Brain microvascular endothelial cell (primary cell): ENCODE measurements at regions not wholly inside any gene's neighbourhood (a gene's known extent, or its start where the extent isn't known, plus 50 kb on each side); places are given as distances from the start of the nearest gene placed in this dataset.
A peak's percentile ranks its signal among the peaks of the same experiment; 100 is the strongest.

Experiments
- DNase-seq: peaks from one replicate; pipeline ENCODE4 v3.0.0-alpha.2; 2020
- H3K27ac ChIP-seq: fragments of 250-450 bp; sonication (Bioruptor Pico); 2 replicates; pipeline ENCODE4 v1.5.1; 2020; ENCODE audit warnings: mild to moderate bottlenecking, moderate library complexity
- H3K27me3 ChIP-seq: fragments of 250-450 bp; sonication (Bioruptor Pico); replicated peaks from 2 replicates; pipeline ENCODE4 v1.5.1; 2020; ENCODE audit warnings: mild to moderate bottlenecking
- H3K36me3 ChIP-seq: fragments of 250-450 bp; sonication (Bioruptor Pico); replicated peaks from 2 replicates; pipeline ENCODE4 v1.5.1; 2020; ENCODE audit warnings: mild to moderate bottlenecking
- H3K4me3 ChIP-seq: 2 replicates; pipeline ENCODE4 v1.5.1; 2011; ENCODE audit warnings: low read depth, mild to moderate bottlenecking, control low read depth, low read length, moderate library complexity
- in situ Hi-C: cut with HindIII; loops from 2 replicates; pipeline ENCODE4 v1.10.0; 2017; ENCODE audit warnings: low sequenced_read_pairs, low pct_ligation_motif_present
- TF ChIP-seq, protein P1 (sequence below): IDR thresholded peaks from 2 replicates; pipeline ENCODE4 v1.5.1; 2011; ENCODE audit warnings: low read depth, mild to moderate bottlenecking, moderate library complexity, low read length, control low read depth, inconsistent platforms; ENCODE audit errors: missing control alignments

DNA sequence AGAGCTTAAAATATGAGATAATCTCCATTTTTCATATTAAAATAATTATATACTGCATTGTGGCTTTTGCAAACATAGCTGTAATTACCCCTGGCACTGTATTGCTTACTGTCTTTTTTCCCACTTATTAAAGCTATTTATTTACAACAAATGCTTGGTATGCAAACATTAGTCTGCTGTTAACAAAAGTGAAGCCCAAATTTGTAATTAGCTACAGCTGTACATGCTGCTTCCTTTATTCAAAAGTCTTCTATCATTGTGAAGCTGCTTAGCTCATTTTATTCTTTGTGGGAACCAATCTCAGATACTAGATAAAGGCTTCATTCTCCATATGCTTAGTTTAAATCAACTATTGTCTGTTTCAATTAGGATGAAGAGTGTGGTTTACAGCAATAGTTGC, 425.8 kb upstream of the FOXG1 start:
- TF ChIP-seq, protein P1, sequence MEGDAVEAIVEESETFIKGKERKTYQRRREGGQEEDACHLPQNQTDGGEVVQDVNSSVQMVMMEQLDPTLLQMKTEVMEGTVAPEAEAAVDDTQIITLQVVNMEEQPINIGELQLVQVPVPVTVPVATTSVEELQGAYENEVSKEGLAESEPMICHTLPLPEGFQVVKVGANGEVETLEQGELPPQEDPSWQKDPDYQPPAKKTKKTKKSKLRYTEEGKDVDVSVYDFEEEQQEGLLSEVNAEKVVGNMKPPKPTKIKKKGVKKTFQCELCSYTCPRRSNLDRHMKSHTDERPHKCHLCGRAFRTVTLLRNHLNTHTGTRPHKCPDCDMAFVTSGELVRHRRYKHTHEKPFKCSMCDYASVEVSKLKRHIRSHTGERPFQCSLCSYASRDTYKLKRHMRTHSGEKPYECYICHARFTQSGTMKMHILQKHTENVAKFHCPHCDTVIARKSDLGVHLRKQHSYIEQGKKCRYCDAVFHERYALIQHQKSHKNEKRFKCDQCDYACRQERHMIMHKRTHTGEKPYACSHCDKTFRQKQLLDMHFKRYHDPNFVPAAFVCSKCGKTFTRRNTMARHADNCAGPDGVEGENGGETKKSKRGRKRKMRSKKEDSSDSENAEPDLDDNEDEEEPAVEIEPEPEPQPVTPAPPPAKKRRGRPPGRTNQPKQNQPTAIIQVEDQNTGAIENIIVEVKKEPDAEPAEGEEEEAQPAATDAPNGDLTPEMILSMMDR, result no peak
- no peak overlapping the region for H3K27ac ChIP-seq
- in situ Hi-C loops, result no loop called here
- H3K27me3 ChIP-seq, result no peaks in the 10 kb centered on the region
- DNase-seq, result no peak
- no peaks in the 10 kb centered on the region for H3K36me3 ChIP-seq
- H3K4me3 ChIP-seq, result no peak overlapping the region

DNA sequence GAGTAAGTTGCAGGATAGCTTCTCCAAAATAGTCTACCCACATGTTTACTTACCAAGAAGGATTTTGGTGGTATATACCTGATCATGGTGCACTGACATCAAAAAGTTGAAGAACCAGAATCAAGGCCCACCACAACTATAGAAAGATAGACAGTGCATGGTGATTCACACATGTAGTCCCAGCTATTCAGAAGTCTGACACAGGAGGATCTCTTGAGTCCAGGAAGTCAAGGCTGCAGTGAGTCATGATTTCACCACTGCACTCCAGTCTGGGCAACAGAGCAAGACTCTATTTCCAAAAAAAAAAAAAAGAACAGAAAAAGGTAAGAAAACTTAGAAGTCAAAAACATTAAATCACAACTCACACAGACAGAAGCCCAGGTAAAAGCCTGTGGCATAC, 422.2 kb upstream of the FOXG1 start:
- Histone ChIP-seq H3K27me3 (no peaks in the 10 kb centered on the region), H3K36me3 (no peaks in the 10 kb centered on the region), H3K4me3 (no peak overlapping the region), H3K27ac (no peak overlapping the region)
- TF ChIP-seq, protein P1, result peak; percentile 8
- in situ Hi-C loops, result no loop called here
- peak; percentile 16 for DNase-seq

DNA sequence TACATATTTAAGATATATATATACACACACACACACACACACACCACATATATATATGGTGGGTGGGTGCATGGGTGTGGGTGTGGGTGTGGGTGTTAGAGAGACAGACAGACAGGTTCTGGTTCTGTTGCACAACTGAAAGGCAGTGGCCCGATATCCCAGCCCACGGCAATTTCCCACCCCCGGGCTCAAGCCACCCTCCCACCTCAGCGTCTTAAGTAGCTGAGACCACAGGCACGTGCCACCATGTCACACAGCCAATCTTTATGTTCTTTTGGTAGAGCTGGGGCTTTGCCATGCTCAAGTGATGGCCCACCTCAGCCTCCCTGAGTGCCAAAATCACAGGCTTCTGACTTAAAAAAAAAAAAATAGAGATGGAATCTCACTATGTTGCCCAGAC, 417.8 kb upstream of the FOXG1 start:
- no peak overlapping the region for H3K27ac ChIP-seq
- no peak overlapping the region for H3K4me3 ChIP-seq
- H3K27me3 ChIP-seq, result no peaks in the 10 kb centered on the region
- no peaks in the 10 kb centered on the region for H3K36me3 ChIP-seq
- TF ChIP-seq, protein P1, result no peak
- no peak for DNase-seq
- in situ Hi-C loops, result no loop called here

DNA sequence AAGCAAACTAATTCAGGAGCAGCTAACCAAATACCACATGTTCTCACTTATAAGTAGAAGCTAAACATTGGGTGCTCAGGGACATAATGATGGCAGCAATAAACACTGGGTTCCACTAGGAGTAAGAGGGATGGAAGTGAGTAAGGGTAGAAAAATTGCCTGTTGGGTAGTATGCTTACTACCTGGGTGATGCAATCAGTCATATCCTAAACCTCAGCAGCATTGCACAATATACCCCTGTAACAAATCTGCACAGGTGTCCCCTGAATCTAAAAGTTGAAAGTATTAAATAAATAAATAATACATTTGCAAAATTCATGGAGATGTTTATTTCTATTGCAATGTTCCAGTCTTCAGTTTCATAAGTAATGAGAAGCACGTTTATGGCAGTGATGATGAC, 409.8 kb upstream of the FOXG1 start:
- DNase-seq, result no peak
- Histone ChIP-seq H3K27me3 (no peaks in the 10 kb centered on the region), H3K27ac (no peak overlapping the region), H3K36me3 (no peaks in the 10 kb centered on the region), H3K4me3 (no peak overlapping the region)
- TF ChIP-seq, protein P1, result no peak
- in situ Hi-C loops, result no loop called here

DNA sequence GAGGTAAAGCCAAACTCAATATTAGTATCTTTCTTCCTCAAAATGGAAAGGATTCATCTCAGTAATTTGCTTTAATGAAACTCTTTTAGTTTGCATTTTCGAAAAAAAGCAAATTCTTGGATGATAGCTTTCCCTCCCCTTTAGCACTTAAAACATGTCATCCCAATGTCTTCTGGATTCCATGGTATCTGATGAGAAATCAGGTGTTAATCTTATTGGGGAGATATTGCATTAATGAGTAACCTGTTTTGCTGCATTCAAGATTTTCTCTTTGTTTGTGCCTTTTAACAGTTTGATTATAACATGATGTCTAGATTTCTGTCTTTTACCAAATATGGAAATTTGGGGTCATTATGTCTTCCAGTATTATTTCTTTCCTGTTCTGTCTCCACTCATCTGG, 405.1 kb upstream of the FOXG1 start:
- H3K27me3 ChIP-seq, result no peaks in the 10 kb centered on the region
- in situ Hi-C loops, result no loop called here
- no peak for DNase-seq
- no peak overlapping the region for H3K4me3 ChIP-seq
- no peaks in the 10 kb centered on the region for H3K36me3 ChIP-seq
- TF ChIP-seq, protein P1, result no peak
- no peak overlapping the region for H3K27ac ChIP-seq

DNA sequence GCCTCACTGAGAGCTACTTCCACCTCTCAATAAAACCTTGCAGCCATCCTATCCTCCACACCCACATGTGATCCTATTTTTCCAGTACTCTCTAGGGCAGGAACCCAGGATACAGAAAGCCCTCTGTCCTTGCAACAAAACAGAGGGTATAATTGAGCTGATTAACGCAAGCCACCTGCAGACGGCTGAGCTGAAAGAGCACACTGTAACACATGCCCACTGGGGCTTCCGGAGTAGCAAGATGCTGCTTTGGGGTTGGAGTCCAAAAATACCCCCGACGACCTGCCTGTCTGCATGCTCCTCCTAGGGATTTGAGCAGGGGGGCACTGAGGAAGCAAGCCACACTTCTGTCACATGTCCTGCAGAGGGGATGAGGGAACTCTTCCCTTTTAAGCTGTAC, 401.1 kb upstream of the FOXG1 start:
- no peak for DNase-seq
- TF ChIP-seq, protein P1, result no peak
- no peak overlapping the region for H3K4me3 ChIP-seq
- H3K27me3 ChIP-seq, result no peaks in the 10 kb centered on the region
- no peaks in the 10 kb centered on the region for H3K36me3 ChIP-seq
- in situ Hi-C loops, result no loop called here
- H3K27ac ChIP-seq, result no peak overlapping the region
